ACHN (cell line): ENCODE measurements at regions not wholly inside any gene's neighbourhood (a gene's known extent, or its start where the extent isn't known, plus 50 kb on each side); places are given as distances from the start of the nearest gene placed in this dataset.
"Not testable (repeated sequence)": the region's sequence is repeated elsewhere in the genome, so short reads cannot be mapped to it uniquely, and the experiment has no call there.

Source experiments
- DNase-seq: peaks from one replicate; pipeline ENCODE4 v3.0.0-alpha.2; 2015
- in situ Hi-C: cut with HindIII; loops from 2 replicates; pipeline ENCODE4 v1.10.0; 2017; ENCODE audit warnings: low sequenced_read_pairs, low pct_ligation_motif_present, low pct_unique_long_range_greater_than_20kb

GRCh38 chr6:78353040-78353439 is 514.3 kb upstream of the IRAK1BP1 start:
- in situ Hi-C loops: no loop called here
- no peak for DNase-seq

GRCh38 chr6:78363688-78364087 is 503.7 kb upstream of the IRAK1BP1 start:
- DNase-seq: no peak
- in situ Hi-C loops: no loop called here

GRCh38 chr6:78365473-78365872 is 501.9 kb upstream of the IRAK1BP1 start:
- in situ Hi-C loops: no loop called here
- no peak for DNase-seq

- in situ Hi-C loops: no loop called here
- no peak for DNase-seq
Observed at GRCh38 chr6:78377056-78377455, 490.3 kb upstream of the IRAK1BP1 start.

GRCh38 chr6:78379982-78380381 is 487.4 kb upstream of the IRAK1BP1 start:
- in situ Hi-C loops: no loop called here
- DNase-seq: no peak

- in situ Hi-C loops: no loop called here
Observed at GRCh38 chr6:78380541-78380940, 486.8 kb upstream of the IRAK1BP1 start.

GRCh38 chr6:78383968-78384367 is 483.4 kb upstream of the IRAK1BP1 start:
- no peak for DNase-seq
- in situ Hi-C loops: no loop called here

More at GRCh38 chr6:78380541-78380940, 486.8 kb upstream of the IRAK1BP1 start:
- no peak for DNase-seq

- in situ Hi-C loops, DNase-seq: not testable (repeated sequence)
Observed at GRCh38 chr6:78386854-78387253, 480.5 kb upstream of the IRAK1BP1 start.

- in situ Hi-C loops: no loop called here
- DNase-seq: no peak
Observed at GRCh38 chr6:78390066-78390465, 477.3 kb upstream of the IRAK1BP1 start.

GRCh38 chr6:78397499-78397898 is 469.9 kb upstream of the IRAK1BP1 start:
- in situ Hi-C loops: no loop called here
- DNase-seq: no peak

GRCh38 chr6:78398292-78398691 is 469.1 kb upstream of the IRAK1BP1 start:
- in situ Hi-C loops: no loop called here

GRCh38 chr6:78400076-78400475 is 467.3 kb upstream of the IRAK1BP1 start:
- in situ Hi-C loops: no loop called here
- DNase-seq: no peak

More at GRCh38 chr6:78398292-78398691, 469.1 kb upstream of the IRAK1BP1 start:
- DNase-seq: no peak

GRCh38 chr6:78427386-78427785 is 440.0 kb upstream of the IRAK1BP1 start:
- no peak for DNase-seq
- in situ Hi-C loops: no loop called here

GRCh38 chr6:78430521-78430920 is 436.8 kb upstream of the IRAK1BP1 start:
- in situ Hi-C loops: no loop called here
- DNase-seq: no peak

- in situ Hi-C loops: no loop called here
- DNase-seq: no peak
Observed at GRCh38 chr6:78435671-78436070, 431.7 kb upstream of the IRAK1BP1 start.

GRCh38 chr6:78436335-78436734 is 431.0 kb upstream of the IRAK1BP1 start:
- in situ Hi-C loops: no loop called here
- DNase-seq: peak; percentile 30

GRCh38 chr6:78438135-78438534 is 429.2 kb upstream of the IRAK1BP1 start:
- no peak for DNase-seq
- in situ Hi-C loops: no loop called here

- DNase-seq: no peak
- in situ Hi-C loops: no loop called here
Observed at GRCh38 chr6:78460711-78461110, 406.6 kb upstream of the IRAK1BP1 start.

- DNase-seq: no peak
- in situ Hi-C loops: no loop called here
Observed at GRCh38 chr6:78462728-78463127, 404.6 kb upstream of the IRAK1BP1 start.

GRCh38 chr6:78465059-78465634 is 402.2 kb upstream of the IRAK1BP1 start:
- in situ Hi-C loops: no loop called here
- no peak for DNase-seq

- in situ Hi-C loops: no loop called here
- no peak for DNase-seq
Observed at GRCh38 chr6:78476561-78476960, 390.8 kb upstream of the IRAK1BP1 start.
